ENCODE measurements at regions not wholly inside any gene's neighbourhood (a gene's known extent, or its start where the extent isn't known, plus 50 kb on each side); places are given as distances from the start of the nearest gene placed in this dataset.

- no peak for DNase-seq
Observed at GRCh38 chr1:204736836-204737235, 51.3 kb upstream of the LRRN2 start.

- no peak for DNase-seq
Observed at GRCh38 chr1:204738506-204738905, 53.0 kb upstream of the LRRN2 start.

- no peak for DNase-seq
Observed at GRCh38 chr1:204740354-204740753, 54.8 kb upstream of the LRRN2 start.

- DNase-seq: no peak
Observed at GRCh38 chr1:204741440-204741839, 55.9 kb upstream of the LRRN2 start.

- peak; percentile 1 for DNase-seq
Observed at GRCh38 chr1:204742676-204743251, 57.2 kb upstream of the LRRN2 start.

GRCh38 chr1:204744107-204744779, 58.7 kb upstream of the LRRN2 start:
- no peak for DNase-seq

GRCh38 chr1:204746838-204747442, 61.4 kb upstream of the LRRN2 start:
- peak; percentile 20 for DNase-seq

GRCh38 chr1:204751480-204751879, 65.9 kb upstream of the LRRN2 start:
- no peak for DNase-seq

GRCh38 chr1:204751883-204752687, 66.5 kb upstream of the LRRN2 start:
- DNase-seq: no peak

- DNase-seq: no peak
Observed at GRCh38 chr1:204752688-204753040, 67.1 kb upstream of the LRRN2 start.

- DNase-seq: no peak
Observed at GRCh38 chr1:204754821-204755220, 69.3 kb upstream of the LRRN2 start.

GRCh38 chr1:204756349-204756748, 70.8 kb upstream of the LRRN2 start:
- DNase-seq: no peak

GRCh38 chr1:204756811-204757210, 71.3 kb upstream of the LRRN2 start:
- no peak for DNase-seq

GRCh38 chr1:204758601-204759000, 73.1 kb upstream of the LRRN2 start:
- DNase-seq: no peak

- DNase-seq: no peak
Observed at GRCh38 chr1:204760350-204760749, 74.8 kb upstream of the LRRN2 start.

- DNase-seq: no peak
Observed at GRCh38 chr1:204760757-204761156, 75.2 kb upstream of the LRRN2 start.

GRCh38 chr1:204763773-204764427, 78.4 kb upstream of the LRRN2 start:
- peak; percentile 74 for DNase-seq

- DNase-seq: no peak
Observed at GRCh38 chr1:204769997-204770396, 84.5 kb upstream of the LRRN2 start.

GRCh38 chr1:204771358-204771757, 85.8 kb upstream of the LRRN2 start:
- no peak for DNase-seq

GRCh38 chr1:204773246-204773645, 87.7 kb upstream of the LRRN2 start:
- DNase-seq: no peak

GRCh38 chr1:204775546-204775945, 90.0 kb upstream of the LRRN2 start:
- no peak for DNase-seq

GRCh38 chr1:204777591-204777990, 92.1 kb upstream of the LRRN2 start:
- DNase-seq: no peak

- no peak for DNase-seq
Observed at GRCh38 chr1:204780630-204781029, 90.0 kb upstream of the NFASC start.

All from midbrain (tissue), 1 donor.